Natural killer cell (primary cell): ENCODE measurements at regions not wholly inside any gene's neighbourhood (a gene's known extent, or its start where the extent isn't known, plus 50 kb on each side); places are given as distances from the start of the nearest gene placed in this dataset.
"Not testable (repeated sequence)": the region's sequence is repeated elsewhere in the genome, so short reads cannot be mapped to it uniquely, and the experiment has no call there.

Experiments
- ATAC-seq, 3 donors: fragments of 150-1000 bp in 2 of 3; fragments of 200-7000 bp in 1 of 3; cut with Tn5 transposase; 1 replicate in 1 of 3; 2 replicates in 2 of 3; pipeline ENCODE4 v1.10.0; 2021; ENCODE audit warnings: mild to moderate bottlenecking in 2 of 3, moderate library complexity in 2 of 3
- DNase-seq, 2 donors: peaks; one replicate each; pipeline versions ENCODE4 v3.0.0 to v3.0.0-alpha.2; 2013 to 2021; ENCODE audit warnings: mixed read lengths in 1 of 2
- H3K27ac ChIP-seq: one replicate; pipeline ENCODE4 v1.5.1; 2013; ENCODE audit warnings: mild to moderate bottlenecking, low read length
- H3K27me3 ChIP-seq: one replicate; pipeline ENCODE4 v1.6.1; 2013; ENCODE audit warnings: low read length; ENCODE audit not compliant: control insufficient read depth, insufficient read depth
- H3K36me3 ChIP-seq: one replicate; pipeline ENCODE4 v1.6.1; 2013; ENCODE audit warnings: low read length; ENCODE audit not compliant: control insufficient read depth, insufficient read depth
- H3K4me1 ChIP-seq: one replicate; pipeline ENCODE4 v1.6.1; 2013; ENCODE audit warnings: low read length; ENCODE audit not compliant: control insufficient read depth, insufficient read depth
- H3K4me3 ChIP-seq: one replicate; pipeline ENCODE4 v1.5.1; 2013; ENCODE audit warnings: low read length
- H3K9me3 ChIP-seq: one replicate; pipeline ENCODE4 v1.6.1; 2013; ENCODE audit warnings: low read length; ENCODE audit not compliant: control insufficient read depth, insufficient read depth
- H3K27ac Mint-ChIP-seq, 2 donors: one replicate each; pipeline ENCODE4 v1.8.0; 2022; ENCODE audit warnings: mild to moderate bottlenecking in 2 of 2, mixed read lengths in 2 of 2, moderate library complexity in 1 of 2
- H3K27me3 Mint-ChIP-seq, 2 donors: one replicate each; pipeline ENCODE4 v1.8.0; 2022; ENCODE audit warnings: low read depth in 2 of 2, mixed read lengths in 2 of 2
- H3K36me3 Mint-ChIP-seq: one replicate; pipeline ENCODE4 v1.8.0; 2022; ENCODE audit warnings: mixed read lengths
- H3K4me1 Mint-ChIP-seq, 2 donors: one replicate each; pipeline ENCODE4 v1.8.0; 2022; ENCODE audit warnings: mixed read lengths in 2 of 2
- H3K4me3 Mint-ChIP-seq: one replicate; pipeline ENCODE4 v1.8.0; 2022; ENCODE audit warnings: mild to moderate bottlenecking, moderate library complexity, mixed read lengths
- H3K9me3 Mint-ChIP-seq, 2 donors: one replicate each; pipeline ENCODE4 v1.8.0; 2022; ENCODE audit warnings: mixed read lengths in 2 of 2
- WGBS: methylation state at CpG from one replicate; pipeline ENCODE4 v1.1.7; 2013; ENCODE audit warnings: missing lambda C conversion rate; ENCODE audit not compliant: insufficient coverage; 5-methylcytosine and 5-hydroxymethylcytosine counted together
- intact Hi-C: fragments of 100-400 bp; cut with micrococcal nuclease; formaldehyde crosslinking; loops from one replicate; pipeline ENCODE4 v1.14.2; 2022
- TF ChIP-seq, protein P1 (sequence below): fragments of 200-600 bp; IDR thresholded peaks from one replicate; pipeline ENCODE4 v1.8.0; 2022; ENCODE audit warnings: antibody characterized with exemption

DNA sequence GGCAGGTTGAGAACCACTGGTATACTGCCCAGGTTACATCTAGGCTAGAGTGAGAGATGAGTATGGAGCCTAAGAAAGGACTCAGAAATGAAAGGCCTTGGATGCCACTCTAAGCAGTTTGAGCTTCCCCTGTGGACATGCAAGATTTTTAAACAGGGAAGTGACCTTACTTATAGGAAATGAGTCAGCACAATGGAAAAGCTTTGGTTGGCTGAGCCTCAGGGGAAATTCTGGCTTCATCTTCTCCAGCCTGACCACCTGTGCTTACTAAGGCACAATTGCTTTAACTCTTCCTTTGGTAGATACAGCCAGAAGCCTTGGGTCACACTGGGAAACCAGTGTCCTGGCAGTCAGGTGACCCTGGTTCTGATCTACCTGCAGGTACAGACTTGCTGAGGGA, 380.2 kb upstream of the ZNF462 start:
- no peaks in the 10 kb centered on the region for H3K27me3 Mint-ChIP-seq
- H3K36me3 ChIP-seq = no peaks in the 10 kb centered on the region
- no peaks in the 10 kb centered on the region for H3K27me3 ChIP-seq
- H3K27ac Mint-ChIP-seq = no peak overlapping the region
- ATAC-seq = no peak
- intact Hi-C loops = loop anchor here (10.0 kb wide), 1 partner anchor 48 kb away; no protein-coding TSS in a partner anchor
- no peaks in the 10 kb centered on the region for H3K4me1 ChIP-seq
- no peaks in the 10 kb centered on the region for H3K9me3 Mint-ChIP-seq
- peaks cover 18 to 34% of the 10 kb centered on the region in 2 donors for H3K4me1 Mint-ChIP-seq
- no peaks in the 10 kb centered on the region for H3K9me3 ChIP-seq
- no peak for DNase-seq
- H3K27ac ChIP-seq = no peak overlapping the region
- H3K4me3 ChIP-seq = no peak overlapping the region
- no peaks in the 10 kb centered on the region for H3K36me3 Mint-ChIP-seq
- TF ChIP-seq, protein P1, sequence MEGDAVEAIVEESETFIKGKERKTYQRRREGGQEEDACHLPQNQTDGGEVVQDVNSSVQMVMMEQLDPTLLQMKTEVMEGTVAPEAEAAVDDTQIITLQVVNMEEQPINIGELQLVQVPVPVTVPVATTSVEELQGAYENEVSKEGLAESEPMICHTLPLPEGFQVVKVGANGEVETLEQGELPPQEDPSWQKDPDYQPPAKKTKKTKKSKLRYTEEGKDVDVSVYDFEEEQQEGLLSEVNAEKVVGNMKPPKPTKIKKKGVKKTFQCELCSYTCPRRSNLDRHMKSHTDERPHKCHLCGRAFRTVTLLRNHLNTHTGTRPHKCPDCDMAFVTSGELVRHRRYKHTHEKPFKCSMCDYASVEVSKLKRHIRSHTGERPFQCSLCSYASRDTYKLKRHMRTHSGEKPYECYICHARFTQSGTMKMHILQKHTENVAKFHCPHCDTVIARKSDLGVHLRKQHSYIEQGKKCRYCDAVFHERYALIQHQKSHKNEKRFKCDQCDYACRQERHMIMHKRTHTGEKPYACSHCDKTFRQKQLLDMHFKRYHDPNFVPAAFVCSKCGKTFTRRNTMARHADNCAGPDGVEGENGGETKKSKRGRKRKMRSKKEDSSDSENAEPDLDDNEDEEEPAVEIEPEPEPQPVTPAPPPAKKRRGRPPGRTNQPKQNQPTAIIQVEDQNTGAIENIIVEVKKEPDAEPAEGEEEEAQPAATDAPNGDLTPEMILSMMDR = no peak
- no peak overlapping the region for H3K4me3 Mint-ChIP-seq

DNA sequence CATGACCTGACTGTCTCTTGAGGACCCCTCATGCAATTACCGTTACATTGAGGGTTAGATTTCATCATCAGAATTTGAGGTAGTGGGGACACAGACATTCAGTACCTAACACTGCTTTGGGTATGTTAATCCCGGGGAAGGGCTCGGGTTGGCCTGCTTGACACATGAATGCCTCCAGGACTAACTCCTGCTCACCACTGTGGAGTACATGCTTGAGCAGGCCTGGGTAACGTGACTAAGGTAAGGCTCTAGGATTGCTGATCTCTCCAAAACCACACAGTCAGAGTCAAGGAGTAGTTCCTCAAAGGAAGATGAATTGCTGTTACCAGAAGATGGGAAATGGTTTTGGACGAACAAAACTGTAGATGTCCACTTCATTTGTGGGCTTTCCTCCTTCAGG, 376.3 kb upstream of the ZNF462 start:
- Histone ChIP-seq H3K27me3 (no peaks in the 10 kb centered on the region), H3K36me3 (no peaks in the 10 kb centered on the region), H3K9me3 (no peaks in the 10 kb centered on the region), H3K4me3 (no peak overlapping the region), H3K4me1 (no peaks in the 10 kb centered on the region), H3K27ac (no peak overlapping the region)
- H3K4me3 Mint-ChIP-seq = no peak overlapping the region
- DNase-seq (no peak), ATAC-seq (no peak)
- H3K36me3 Mint-ChIP-seq = no peaks in the 10 kb centered on the region
- 84% methylated on average over 5 of the region's 5 CpGs for WGBS
- peaks cover 0 to 16% of the 10 kb centered on the region in 2 donors for H3K4me1 Mint-ChIP-seq
- TF ChIP-seq, protein P1 = no peak
- no peak overlapping the region for H3K27ac Mint-ChIP-seq
- H3K9me3 Mint-ChIP-seq = peaks cover 0 to 2% of the 10 kb centered on the region in 2 donors
- intact Hi-C loops = loop anchor here (10.0 kb wide), 1 partner anchor 52 kb away; no protein-coding TSS in a partner anchor
- no peaks in the 10 kb centered on the region for H3K27me3 Mint-ChIP-seq

DNA sequence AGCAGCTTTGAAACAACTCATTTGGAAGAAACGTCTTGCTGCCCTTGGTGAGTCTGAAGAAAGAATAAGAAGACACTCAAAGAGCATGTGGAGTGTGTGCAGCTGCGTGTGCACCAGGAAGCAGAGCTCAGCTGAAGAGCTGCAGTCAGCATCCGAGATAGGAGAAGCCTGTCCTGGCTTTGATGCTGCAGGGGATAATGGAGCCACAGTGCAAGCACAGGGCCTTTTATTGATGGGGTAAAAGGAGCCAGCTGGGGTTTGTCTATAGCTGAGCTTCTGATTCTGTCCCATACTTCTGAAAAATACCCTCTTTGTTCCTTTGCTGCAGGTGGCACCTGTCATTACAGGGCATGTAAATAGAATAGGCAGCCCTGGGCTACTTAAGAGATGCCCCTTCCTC, 375.7 kb upstream of the ZNF462 start:
- 85% methylated on average over 3 of the region's 3 CpGs for WGBS
- H3K36me3 Mint-ChIP-seq = no peaks in the 10 kb centered on the region
- H3K4me1 Mint-ChIP-seq = peaks cover 0 to 13% of the 10 kb centered on the region in 2 donors
- H3K36me3 ChIP-seq = no peaks in the 10 kb centered on the region
- H3K4me1 ChIP-seq = no peaks in the 10 kb centered on the region
- intact Hi-C loops = loop anchor here (10.0 kb wide), 1 partner anchor 52 kb away; no protein-coding TSS in a partner anchor
- no peak overlapping the region for H3K4me3 ChIP-seq
- H3K27ac Mint-ChIP-seq = no peak overlapping the region
- no peaks in the 10 kb centered on the region for H3K9me3 ChIP-seq
- TF ChIP-seq, protein P1 = no peak
- H3K9me3 Mint-ChIP-seq = peaks cover 0 to 2% of the 10 kb centered on the region in 2 donors
- H3K27ac ChIP-seq = no peak overlapping the region
- no peaks in the 10 kb centered on the region for H3K27me3 ChIP-seq
- DNase-seq (no peak), ATAC-seq (no peak)
- no peaks in the 10 kb centered on the region for H3K27me3 Mint-ChIP-seq
- no peak overlapping the region for H3K4me3 Mint-ChIP-seq

DNA sequence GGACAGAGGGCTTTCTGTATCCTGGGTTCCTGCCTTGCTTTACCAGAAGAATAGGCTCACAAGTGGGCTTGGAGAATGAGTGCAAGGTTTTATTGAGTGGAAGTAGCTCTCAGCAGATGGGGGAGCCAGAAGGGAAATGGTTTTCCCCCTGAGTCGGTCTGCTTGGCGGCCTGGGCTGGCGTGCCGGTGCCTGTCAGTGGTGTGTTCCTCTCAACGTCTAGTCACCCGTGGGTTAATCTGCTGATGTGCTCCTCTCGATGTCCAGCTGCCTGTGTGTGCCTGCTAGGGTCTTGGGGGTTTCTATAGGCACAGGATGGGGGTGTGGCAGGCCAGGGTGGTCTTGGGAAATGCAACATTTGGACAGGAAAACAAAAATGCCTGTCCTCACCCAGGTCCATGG, 370.8 kb upstream of the ZNF462 start:
- H3K9me3 Mint-ChIP-seq, H3K27ac Mint-ChIP-seq, intact Hi-C loops, H3K4me3 Mint-ChIP-seq, H3K27ac ChIP-seq, H3K4me1 ChIP-seq, H3K27me3 Mint-ChIP-seq, DNase-seq, H3K4me1 Mint-ChIP-seq, ATAC-seq, H3K36me3 ChIP-seq, H3K27me3 ChIP-seq, H3K4me3 ChIP-seq, H3K36me3 Mint-ChIP-seq, H3K9me3 ChIP-seq: not testable (repeated sequence)
- WGBS = 87% methylated on average over 7 of the region's 7 CpGs
